ENCODE measurements at regions not wholly inside any gene's neighbourhood (a gene's known extent, or its start where the extent isn't known, plus 50 kb on each side); places are given as distances from the start of the nearest gene placed in this dataset.

DNA sequence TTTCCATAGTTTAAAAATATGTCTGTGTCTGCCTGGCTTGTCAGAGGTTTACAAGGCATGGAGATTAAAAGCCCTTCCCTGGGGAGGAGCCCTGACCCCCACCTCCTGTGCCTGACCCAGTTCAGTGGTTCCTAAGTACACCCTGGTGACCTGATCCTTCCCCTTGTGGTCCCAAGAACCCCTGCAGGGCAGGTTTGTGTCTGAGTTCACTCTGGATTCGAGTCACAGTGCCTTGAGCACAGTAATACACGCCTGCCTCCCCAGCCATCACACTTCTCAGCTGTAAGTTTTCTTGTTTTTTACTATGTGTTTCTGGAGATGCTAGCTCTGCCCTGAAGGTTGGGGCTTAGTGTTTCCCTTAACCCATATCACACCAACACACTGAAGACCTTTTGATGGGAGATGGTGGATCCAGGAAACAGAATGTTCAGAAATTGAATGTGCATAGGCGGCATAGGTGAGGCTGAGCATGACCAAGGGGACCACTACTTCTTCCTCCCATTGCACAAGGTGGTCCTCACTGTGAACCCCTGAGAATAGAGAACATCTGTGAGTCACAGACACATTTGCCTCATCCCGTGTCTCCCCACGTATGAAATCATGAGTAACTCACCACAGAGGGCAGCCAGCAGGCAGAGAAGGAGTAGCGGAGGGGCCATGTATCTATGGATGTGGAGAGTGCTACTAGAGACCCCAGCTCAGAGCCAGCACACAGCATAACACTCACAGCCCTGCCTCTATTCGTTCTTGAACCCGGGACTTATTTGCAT is 962.9 kb downstream of the TMEM121 start (continued):
- TF ChIP-seq, protein P1, sequence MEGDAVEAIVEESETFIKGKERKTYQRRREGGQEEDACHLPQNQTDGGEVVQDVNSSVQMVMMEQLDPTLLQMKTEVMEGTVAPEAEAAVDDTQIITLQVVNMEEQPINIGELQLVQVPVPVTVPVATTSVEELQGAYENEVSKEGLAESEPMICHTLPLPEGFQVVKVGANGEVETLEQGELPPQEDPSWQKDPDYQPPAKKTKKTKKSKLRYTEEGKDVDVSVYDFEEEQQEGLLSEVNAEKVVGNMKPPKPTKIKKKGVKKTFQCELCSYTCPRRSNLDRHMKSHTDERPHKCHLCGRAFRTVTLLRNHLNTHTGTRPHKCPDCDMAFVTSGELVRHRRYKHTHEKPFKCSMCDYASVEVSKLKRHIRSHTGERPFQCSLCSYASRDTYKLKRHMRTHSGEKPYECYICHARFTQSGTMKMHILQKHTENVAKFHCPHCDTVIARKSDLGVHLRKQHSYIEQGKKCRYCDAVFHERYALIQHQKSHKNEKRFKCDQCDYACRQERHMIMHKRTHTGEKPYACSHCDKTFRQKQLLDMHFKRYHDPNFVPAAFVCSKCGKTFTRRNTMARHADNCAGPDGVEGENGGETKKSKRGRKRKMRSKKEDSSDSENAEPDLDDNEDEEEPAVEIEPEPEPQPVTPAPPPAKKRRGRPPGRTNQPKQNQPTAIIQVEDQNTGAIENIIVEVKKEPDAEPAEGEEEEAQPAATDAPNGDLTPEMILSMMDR (IDR thresholded peaks at IDR 0.05; ENCODE audit: control extremely low read depth in 1 of 3, insufficient read depth in 1 of 3, low read depth in 1 of 3, low read length in 3 of 3), result no peak
- TF ChIP-seq, protein P2, sequence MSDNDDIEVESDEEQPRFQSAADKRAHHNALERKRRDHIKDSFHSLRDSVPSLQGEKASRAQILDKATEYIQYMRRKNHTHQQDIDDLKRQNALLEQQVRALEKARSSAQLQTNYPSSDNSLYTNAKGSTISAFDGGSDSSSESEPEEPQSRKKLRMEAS (IDR thresholded peaks at IDR 0.05), result no peak
- TF ChIP-seq RXRA (IDR thresholded peaks at IDR 0.05; ENCODE audit: insufficient read depth, low read depth, low read length) (no peak), TAF1 (IDR thresholded peaks at IDR 0.05; ENCODE audit: low read depth, low read length) (no peak), RNF2 (IDR thresholded peaks at IDR 0.05; ENCODE audit: borderline replicate concordance, low read depth, low read length, missing control alignments, poor library complexity, severe bottlenecking) (no peak), GTF2F1 (IDR thresholded peaks at IDR 0.05; ENCODE audit: borderline replicate concordance, low read depth, low read length) (no peak), EZH2 (IDR thresholded peaks at IDR 0.05; ENCODE audit: low read depth, low read length, severe bottlenecking) (no peak)
- TF ChIP-seq, protein P3, sequence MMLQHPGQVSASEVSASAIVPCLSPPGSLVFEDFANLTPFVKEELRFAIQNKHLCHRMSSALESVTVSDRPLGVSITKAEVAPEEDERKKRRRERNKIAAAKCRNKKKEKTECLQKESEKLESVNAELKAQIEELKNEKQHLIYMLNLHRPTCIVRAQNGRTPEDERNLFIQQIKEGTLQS (IDR thresholded peaks at IDR 0.05; ENCODE audit: insufficient read depth, low read depth, low read length), result no peak
- TF ChIP-seq, protein P4, sequence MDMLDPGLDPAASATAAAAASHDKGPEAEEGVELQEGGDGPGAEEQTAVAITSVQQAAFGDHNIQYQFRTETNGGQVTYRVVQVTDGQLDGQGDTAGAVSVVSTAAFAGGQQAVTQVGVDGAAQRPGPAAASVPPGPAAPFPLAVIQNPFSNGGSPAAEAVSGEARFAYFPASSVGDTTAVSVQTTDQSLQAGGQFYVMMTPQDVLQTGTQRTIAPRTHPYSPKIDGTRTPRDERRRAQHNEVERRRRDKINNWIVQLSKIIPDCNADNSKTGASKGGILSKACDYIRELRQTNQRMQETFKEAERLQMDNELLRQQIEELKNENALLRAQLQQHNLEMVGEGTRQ (IDR thresholded peaks at IDR 0.05; ENCODE audit: low read length), result no peak

All from H1 (cell line).